ENCODE measurements at regions not wholly inside any gene's neighbourhood (a gene's known extent, or its start where the extent isn't known, plus 50 kb on each side); places are given as distances from the start of the nearest gene placed in this dataset.

DNA sequence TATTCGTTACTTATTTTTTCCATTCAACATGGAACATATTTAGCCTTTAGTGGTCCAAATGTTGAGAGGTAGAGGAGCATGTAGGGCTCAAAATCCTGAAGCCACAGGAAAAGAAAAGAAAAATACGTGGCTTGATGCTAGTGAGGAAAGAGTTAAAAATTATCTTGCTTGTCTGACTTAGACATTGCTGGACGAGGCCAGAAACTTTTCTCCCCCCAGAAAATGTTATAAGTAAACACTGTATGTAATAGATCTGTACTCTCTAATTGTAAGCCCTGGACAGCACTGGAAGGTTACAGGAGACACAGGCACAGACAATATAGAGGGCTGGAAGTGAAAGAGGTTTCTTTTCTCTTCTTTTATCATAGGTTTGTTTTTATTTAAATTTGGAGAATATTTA, 165.6 kb downstream of the ZFP64 start:
- no peak overlapping the region for H3K27ac ChIP-seq
- no peak overlapping the region for H3K4me3 ChIP-seq
- TF ChIP-seq, protein P1, sequence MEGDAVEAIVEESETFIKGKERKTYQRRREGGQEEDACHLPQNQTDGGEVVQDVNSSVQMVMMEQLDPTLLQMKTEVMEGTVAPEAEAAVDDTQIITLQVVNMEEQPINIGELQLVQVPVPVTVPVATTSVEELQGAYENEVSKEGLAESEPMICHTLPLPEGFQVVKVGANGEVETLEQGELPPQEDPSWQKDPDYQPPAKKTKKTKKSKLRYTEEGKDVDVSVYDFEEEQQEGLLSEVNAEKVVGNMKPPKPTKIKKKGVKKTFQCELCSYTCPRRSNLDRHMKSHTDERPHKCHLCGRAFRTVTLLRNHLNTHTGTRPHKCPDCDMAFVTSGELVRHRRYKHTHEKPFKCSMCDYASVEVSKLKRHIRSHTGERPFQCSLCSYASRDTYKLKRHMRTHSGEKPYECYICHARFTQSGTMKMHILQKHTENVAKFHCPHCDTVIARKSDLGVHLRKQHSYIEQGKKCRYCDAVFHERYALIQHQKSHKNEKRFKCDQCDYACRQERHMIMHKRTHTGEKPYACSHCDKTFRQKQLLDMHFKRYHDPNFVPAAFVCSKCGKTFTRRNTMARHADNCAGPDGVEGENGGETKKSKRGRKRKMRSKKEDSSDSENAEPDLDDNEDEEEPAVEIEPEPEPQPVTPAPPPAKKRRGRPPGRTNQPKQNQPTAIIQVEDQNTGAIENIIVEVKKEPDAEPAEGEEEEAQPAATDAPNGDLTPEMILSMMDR (IDR thresholded peaks at IDR 0.05): no peak
- DNase-seq (ENCODE audit: low spot score): no peak

DNA sequence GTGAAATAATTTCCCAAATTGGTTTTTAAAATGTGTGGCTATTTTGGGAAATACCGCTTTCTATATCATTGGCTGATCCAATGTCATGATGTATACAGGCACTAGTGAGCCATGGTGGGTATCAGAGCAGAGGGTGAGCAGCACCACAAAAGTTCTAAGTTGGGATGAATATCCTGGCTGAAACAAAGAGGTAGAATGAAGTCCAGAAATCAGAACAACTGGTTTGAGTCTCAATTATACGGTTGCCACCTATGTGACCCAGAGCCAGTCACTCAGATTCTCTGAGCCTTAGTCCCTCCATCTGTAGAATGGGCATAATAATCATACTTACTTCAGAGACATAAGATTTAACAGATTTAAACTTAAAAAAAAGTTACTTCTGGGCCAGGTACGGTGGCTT, 172.3 kb downstream of the ZFP64 start:
- Histone ChIP-seq H3K27ac (no peak overlapping the region), H3K4me3 (no peak overlapping the region)
- DNase-seq (ENCODE audit: low spot score): no peak
- TF ChIP-seq, protein P1 (IDR thresholded peaks at IDR 0.05): no peak

DNA sequence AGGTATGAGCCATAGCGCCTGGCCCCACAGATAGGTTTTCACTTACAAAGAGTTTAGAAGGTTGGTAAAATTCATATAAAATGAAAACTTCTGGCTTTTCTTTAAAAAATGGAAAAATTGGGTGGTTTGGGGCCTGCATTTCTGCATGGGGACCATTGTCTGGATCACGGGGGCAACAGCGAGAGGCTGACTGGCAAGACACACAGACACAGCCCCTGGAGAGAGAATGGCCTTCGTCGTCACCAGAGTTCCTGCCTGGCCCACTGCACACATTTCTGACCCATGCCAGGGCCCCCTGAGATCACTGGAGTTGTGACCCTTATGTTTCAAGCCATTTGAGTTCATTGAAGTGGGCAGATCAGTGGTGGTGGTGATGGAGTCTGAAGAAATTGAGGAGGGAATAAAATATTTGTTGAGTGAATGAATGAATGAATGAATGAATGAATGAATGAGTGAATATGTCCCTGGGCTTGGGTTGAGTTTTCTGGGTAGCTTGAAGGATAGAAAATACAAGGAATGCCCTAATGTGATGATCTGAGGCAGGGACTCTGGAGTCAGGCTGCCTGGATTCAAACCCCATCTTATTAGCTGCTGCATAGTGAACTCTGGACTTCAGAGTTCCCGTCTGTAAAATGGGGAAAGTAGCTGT, 173.8 kb downstream of the ZFP64 start:
- TF ChIP-seq, protein P1 (IDR thresholded peaks at IDR 0.05): no peak
- DNase-seq (ENCODE audit: low spot score): no peak
- Histone ChIP-seq H3K27ac (no peak overlapping the region), H3K4me3 (no peak overlapping the region)

DNA sequence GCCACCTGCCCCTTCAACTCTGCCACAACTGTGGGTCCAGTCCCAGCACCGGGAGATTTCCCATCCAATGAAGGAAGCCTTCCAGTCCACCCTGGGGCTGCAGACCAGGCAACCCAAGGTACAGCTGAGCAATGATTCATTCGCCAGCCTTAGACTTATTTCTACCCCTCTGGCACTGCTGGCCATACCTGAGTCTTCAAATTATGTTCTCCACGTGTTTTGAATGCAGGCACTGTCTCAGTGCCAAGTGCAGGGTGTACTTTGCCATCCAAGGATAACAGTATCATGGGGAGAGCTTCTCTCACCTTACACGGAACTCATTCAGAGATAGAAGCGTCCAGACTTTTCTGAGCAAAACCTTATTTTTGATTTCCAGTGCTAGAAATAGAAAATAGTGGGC, 175.6 kb downstream of the ZFP64 start:
- Histone ChIP-seq H3K27ac (no peak overlapping the region), H3K4me3 (no peak overlapping the region)
- TF ChIP-seq, protein P1 (IDR thresholded peaks at IDR 0.05): no peak
- DNase-seq (ENCODE audit: low spot score): no peak

DNA sequence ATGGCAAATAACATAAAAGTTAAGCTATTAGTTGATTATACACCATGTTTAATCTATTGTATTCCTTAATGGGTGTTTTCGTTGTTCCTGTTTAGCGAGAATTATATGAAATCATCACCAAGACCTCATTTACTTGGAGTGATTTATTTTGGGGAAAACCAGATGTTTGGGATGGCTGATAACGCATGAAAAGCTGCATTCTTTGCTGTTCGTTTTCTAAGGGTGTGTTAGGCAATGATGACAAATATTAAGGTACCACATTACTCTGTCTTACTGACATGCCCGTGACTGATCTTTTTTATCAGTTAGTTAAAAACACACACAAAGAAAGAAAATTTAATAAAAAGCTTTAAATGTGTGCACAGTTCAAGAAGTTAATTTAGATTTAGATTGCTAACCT, 176.4 kb downstream of the ZFP64 start:
- no peak overlapping the region for H3K4me3 ChIP-seq
- no peak for DNase-seq (ENCODE audit: low spot score)
- H3K27ac ChIP-seq: no peak overlapping the region
- TF ChIP-seq, protein P1 (IDR thresholded peaks at IDR 0.05): no peak

DNA sequence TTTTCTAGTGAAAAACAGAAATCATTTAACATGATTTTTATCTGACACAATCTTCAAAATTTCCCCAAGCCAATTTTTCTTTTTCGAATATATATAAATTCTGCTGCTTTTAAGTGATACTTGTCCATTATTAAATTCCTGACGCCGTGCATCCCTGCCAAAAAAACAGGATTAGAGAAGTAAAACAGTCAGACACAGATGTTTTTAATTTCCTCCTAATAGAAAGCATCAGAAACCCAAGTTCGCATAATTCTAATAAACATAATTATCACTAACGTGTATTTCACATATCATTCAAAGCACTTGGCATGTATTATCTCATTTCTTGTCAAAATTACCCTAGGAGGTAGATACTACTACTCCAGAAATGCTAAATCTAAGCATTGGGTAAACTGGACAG, 179.5 kb downstream of the ZFP64 start:
- H3K27ac ChIP-seq: no peak overlapping the region
- no peak overlapping the region for H3K4me3 ChIP-seq
- DNase-seq (ENCODE audit: low spot score): no peak
- TF ChIP-seq, protein P1 (IDR thresholded peaks at IDR 0.05): no peak

DNA sequence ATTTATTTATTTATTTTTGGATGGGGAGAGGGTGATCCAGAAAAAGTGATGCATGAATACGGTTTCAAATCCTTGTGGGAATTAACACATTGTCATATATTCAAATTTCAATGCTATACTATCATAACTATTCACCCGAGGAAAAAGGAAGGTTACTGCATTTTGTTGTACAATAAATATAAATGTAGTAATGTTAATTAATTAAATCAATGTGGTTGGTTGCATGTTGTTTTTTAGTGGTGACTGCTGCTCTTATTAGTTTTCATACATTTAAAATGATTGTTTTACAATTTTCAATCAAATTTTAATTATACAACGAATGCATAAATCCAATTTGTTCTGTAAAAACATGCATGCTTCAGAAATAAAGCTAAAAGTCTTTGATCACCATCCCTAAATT, 180.5 kb downstream of the ZFP64 start:
- no peak for DNase-seq (ENCODE audit: low spot score)
- TF ChIP-seq, protein P1 (IDR thresholded peaks at IDR 0.05): no peak
- no peak overlapping the region for H3K4me3 ChIP-seq
- H3K27ac ChIP-seq: no peak overlapping the region
